NCI-H1417 (cell line): ENCODE measurements at regions not wholly inside any gene's neighbourhood (a gene's known extent, or its start where the extent isn't known, plus 50 kb on each side); places are given as distances from the start of the nearest gene placed in this dataset.
A peak's percentile ranks its signal among the peaks of the same experiment; 100 is the strongest.
"Not testable (repeated sequence)": the region's sequence is repeated elsewhere in the genome, so short reads cannot be mapped to it uniquely, and the experiment has no call there.

Experiments used
- DNase-seq, 3 experiments: peaks; one replicate each; lab custom pipeline; 2025; lab: John Stamatoyannopoulos, UW

GRCh38 chr11:121864660-121865059 is 251.4 kb downstream of the BLID start:
- DNase-seq = no peak

GRCh38 chr11:121863126-121863525 is 252.9 kb downstream of the BLID start:
- no peak for DNase-seq

- DNase-seq = not testable (repeated sequence)
These were observed 260.9 kb downstream of the BLID start for GRCh38 chr11:121855138-121855537.

- DNase-seq = no peak
These were observed 272.0 kb downstream of the BLID start for GRCh38 chr11:121844016-121844415.

- DNase-seq = no peak
These were observed 273.8 kb downstream of the BLID start for GRCh38 chr11:121842192-121842585.

GRCh38 chr11:121841487-121842191 is 274.4 kb downstream of the BLID start:
- peak in 1 of 3 experiments; percentile 66 for DNase-seq

GRCh38 chr11:121839781-121840180 is 276.2 kb downstream of the BLID start:
- no peak for DNase-seq

GRCh38 chr11:121838571-121838970 is 277.4 kb downstream of the BLID start:
- no peak for DNase-seq

GRCh38 chr11:121833970-121834369 is 282.0 kb downstream of the BLID start:
- DNase-seq = no peak

- no peak for DNase-seq
These were observed 286.8 kb downstream of the BLID start for GRCh38 chr11:121829159-121829643.

- no peak for DNase-seq
These were observed 301.1 kb downstream of the BLID start for GRCh38 chr11:121814962-121815361.

- DNase-seq = no peak
These were observed 301.7 kb downstream of the BLID start for GRCh38 chr11:121814296-121814695.

- DNase-seq = no peak
These were observed 305.7 kb downstream of the BLID start for GRCh38 chr11:121810291-121810690.

- DNase-seq = no peak
These were observed 307.9 kb downstream of the BLID start for GRCh38 chr11:121808096-121808495.

GRCh38 chr11:121807051-121807450 is 309.0 kb downstream of the BLID start:
- no peak for DNase-seq

GRCh38 chr11:121802542-121802941 is 313.5 kb downstream of the BLID start:
- no peak for DNase-seq

GRCh38 chr11:121801781-121802180 is 314.2 kb downstream of the BLID start:
- DNase-seq = no peak

GRCh38 chr11:121801394-121801748 is 314.6 kb downstream of the BLID start:
- DNase-seq = no peak

- DNase-seq = no peak
These were observed 315.2 kb downstream of the BLID start for GRCh38 chr11:121800731-121801393.

- DNase-seq = no peak
These were observed 315.8 kb downstream of the BLID start for GRCh38 chr11:121800240-121800639.

GRCh38 chr11:121797496-121797895 is 318.5 kb downstream of the BLID start:
- no peak for DNase-seq

GRCh38 chr11:121795174-121795573 is 320.8 kb downstream of the BLID start:
- peak in 1 of 3 experiments; percentile 8 for DNase-seq

GRCh38 chr11:121794671-121795141 is 321.3 kb downstream of the BLID start:
- no peak for DNase-seq
